GM18519 (cell line): ENCODE measurements at regions not wholly inside any gene's neighbourhood (a gene's known extent, or its start where the extent isn't known, plus 50 kb on each side); places are given as distances from the start of the nearest gene placed in this dataset.

Source experiments
- ATAC-seq: cut with Tn5 transposase; IDR thresholded peaks from one replicate; pipeline ENCODE4 v1.9.1; 2021; ENCODE audit warnings: mild to moderate bottlenecking, moderate library complexity; ENCODE audit not compliant: unreplicated experiment, low FRiP score

GRCh38 chr20:57936636-57937385 lies 227.0 kb upstream of the PMEPA1 start:
- no peak for ATAC-seq

GRCh38 chr20:57934913-57935312 lies 225.1 kb upstream of the PMEPA1 start:
- no peak for ATAC-seq

GRCh38 chr20:57934007-57934805 lies 224.4 kb upstream of the PMEPA1 start:
- ATAC-seq, result no peak

- ATAC-seq, result no peak
Measured at GRCh38 chr20:57932227-57932864, 222.5 kb upstream of the PMEPA1 start.

- ATAC-seq, result no peak
Measured at GRCh38 chr20:57930351-57930750, 220.5 kb upstream of the PMEPA1 start.

- ATAC-seq, result no peak
Measured at GRCh38 chr20:57928181-57928967, 218.6 kb upstream of the PMEPA1 start.

GRCh38 chr20:57927376-57927775 lies 217.6 kb upstream of the PMEPA1 start:
- no peak for ATAC-seq

GRCh38 chr20:57922706-57923105 lies 212.9 kb upstream of the PMEPA1 start:
- no peak for ATAC-seq

- no peak for ATAC-seq
Measured at GRCh38 chr20:57922083-57922482, 212.3 kb upstream of the PMEPA1 start.

- ATAC-seq, result no peak
Measured at GRCh38 chr20:57921676-57922075, 211.9 kb upstream of the PMEPA1 start.

- ATAC-seq, result no peak
Measured at GRCh38 chr20:57920971-57921370, 211.2 kb upstream of the PMEPA1 start.

- ATAC-seq, result no peak
Measured at GRCh38 chr20:57919049-57919448, 209.2 kb upstream of the PMEPA1 start.

GRCh38 chr20:57918551-57918950 lies 208.7 kb upstream of the PMEPA1 start:
- ATAC-seq, result no peak

- ATAC-seq, result no peak
Measured at GRCh38 chr20:57914205-57914604, 204.4 kb upstream of the PMEPA1 start.

GRCh38 chr20:57913156-57913930 lies 203.5 kb upstream of the PMEPA1 start:
- no peak for ATAC-seq

- no peak for ATAC-seq
Measured at GRCh38 chr20:57912227-57912582, 202.4 kb upstream of the PMEPA1 start.

- no peak for ATAC-seq
Measured at GRCh38 chr20:57911512-57912226, 201.9 kb upstream of the PMEPA1 start.

- ATAC-seq, result no peak
Measured at GRCh38 chr20:57910716-57911115, 200.9 kb upstream of the PMEPA1 start.

GRCh38 chr20:57909763-57910331 lies 200.0 kb upstream of the PMEPA1 start:
- no peak for ATAC-seq
